BLaER1 treated with 17β-estradiol and CSF1 and Interleukin-3, amounts not matched to agents 10 nM and 100 nM (cell line): ENCODE measurements at regions not wholly inside any gene's neighbourhood (a gene's known extent, or its start where the extent isn't known, plus 50 kb on each side); places are given as distances from the start of the nearest gene placed in this dataset.

ENCODE experiments used
- H3K27ac ChIP-seq, 11 experiments: shearing (Covaris generic); formaldehyde crosslinking; 2 replicates each; pipeline ENCODE4 v1.8.1; 2022
- H3K27me3 ChIP-seq, 11 experiments: shearing (Covaris generic); formaldehyde crosslinking; 2 replicates each; pipeline ENCODE4 v1.8.1; 2022
- H3K36me3 ChIP-seq, 11 experiments: shearing (Covaris generic); formaldehyde crosslinking; 2 replicates each; pipeline ENCODE4 v1.8.1; 2022
- H3K4me1 ChIP-seq, 10 experiments: shearing (Covaris generic); formaldehyde crosslinking; 2 replicates each; pipeline ENCODE4 v1.8.1; 2022
- H3K4me2 ChIP-seq, 11 experiments: shearing (Covaris generic); formaldehyde crosslinking; 2 replicates each; pipeline ENCODE4 v1.8.1; 2022
- H3K4me3 ChIP-seq, 10 experiments: shearing (Covaris generic); formaldehyde crosslinking; 2 replicates each; pipeline ENCODE4 v1.8.1; 2022
- H3K9ac ChIP-seq, 11 experiments: shearing (Covaris generic); formaldehyde crosslinking; 2 replicates each; pipeline ENCODE4 v1.8.1; 2022
- H3K9me3 ChIP-seq, 11 experiments: shearing (Covaris generic); formaldehyde crosslinking; replicated peaks in 1 of 11; 2 replicates each; pipeline ENCODE4 v1.8.1; 2022
- H4K20me1 ChIP-seq, 11 experiments: shearing (Covaris generic); formaldehyde crosslinking; 2 replicates each; pipeline ENCODE4 v1.8.1; 2022
- Cebpa-rat ChIP-seq, 11 experiments: shearing (Covaris generic); IDR thresholded peaks; 2 replicates each; pipeline ENCODE4 v1.8.1; 2022

GRCh38 chr4:19655666-19656065 is 596.0 kb upstream of the SLIT2 start:
- Histone ChIP-seq H3K9me3 (no peaks in the 10 kb centered on the region), H3K27ac (no peak overlapping the region), H3K36me3 (no peaks in the 10 kb centered on the region), H3K27me3 (no peaks in the 10 kb centered on the region), H3K9ac (no peak overlapping the region), H4K20me1 (no peaks in the 10 kb centered on the region), H3K4me2 (no peak overlapping the region), H3K4me3 (no peak overlapping the region), H3K4me1 (peaks cover 0 to 10% (median 0%) of the 10 kb centered on the region in 10 experiments; a peak in 1 of 20 replicates)
- no peak for TF ChIP-seq Cebpa-rat (IDR thresholded peaks at IDR 0.05)

DNA sequence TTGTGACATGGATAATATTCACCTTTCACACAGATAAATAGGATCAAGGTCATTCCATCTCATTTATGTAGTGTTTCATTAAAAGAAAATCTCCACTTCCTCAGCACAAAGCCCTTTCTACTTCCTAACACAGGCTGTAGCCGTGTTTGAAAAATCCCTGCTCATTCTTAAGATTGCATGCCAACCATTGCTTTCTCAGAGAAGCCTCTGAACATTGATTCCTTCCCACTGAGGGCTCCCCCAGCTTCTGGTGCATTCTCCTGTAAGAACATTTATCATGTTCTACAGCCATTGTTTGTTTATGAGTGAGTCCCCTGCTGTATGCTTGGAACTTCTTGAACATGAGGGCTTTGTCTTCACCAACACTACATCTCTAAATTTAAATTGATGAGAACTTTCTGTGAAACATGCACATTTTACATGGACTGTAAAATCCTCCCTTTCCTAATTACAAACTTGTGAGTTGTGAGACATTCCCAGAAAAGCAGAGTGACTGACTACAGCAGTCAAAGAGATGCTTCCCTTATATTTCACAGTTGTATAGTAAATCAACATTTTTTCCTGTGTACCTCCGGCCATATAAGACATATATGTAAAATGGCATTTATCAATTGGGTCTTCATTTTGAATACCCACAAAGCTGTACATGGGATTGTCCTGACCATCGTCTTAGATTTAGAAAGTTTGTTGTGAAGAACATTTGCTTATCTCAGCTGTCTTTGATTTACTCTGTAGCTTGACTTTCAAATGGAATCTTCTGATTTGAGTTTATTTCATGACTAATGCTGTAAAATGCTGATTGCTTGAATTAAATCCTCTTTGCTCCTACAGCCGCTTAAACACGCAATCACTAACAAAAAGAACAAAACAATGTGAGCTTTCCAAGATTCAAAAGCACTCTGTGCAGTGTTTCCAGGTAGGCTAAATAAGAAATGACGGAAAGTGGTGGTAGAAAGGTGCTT is 600.5 kb upstream of the SLIT2 start:
- H3K4me2 ChIP-seq, result no peak overlapping the region
- no peak for TF ChIP-seq Cebpa-rat (IDR thresholded peaks at IDR 0.05)
- no peak overlapping the region for H3K27ac ChIP-seq
- no peak overlapping the region for H3K4me3 ChIP-seq
- H3K4me1 ChIP-seq, result peaks cover 0 to under 1% (median 0%) of the 10 kb centered on the region in 10 experiments; a peak in 1 of 20 replicates
- H3K9ac ChIP-seq, result no peak overlapping the region
- no peaks in the 10 kb centered on the region for H4K20me1 ChIP-seq
- H3K9me3 ChIP-seq, result peaks cover 0 to 7% (median 0%) of the 10 kb centered on the region in 11 experiments; a peak in 4 of 22 replicates
- H3K27me3 ChIP-seq, result no peaks in the 10 kb centered on the region
- no peaks in the 10 kb centered on the region for H3K36me3 ChIP-seq

- no peaks in the 10 kb centered on the region for H4K20me1 ChIP-seq
- TF ChIP-seq Cebpa-rat (IDR thresholded peaks at IDR 0.05), result no peak
- H3K9me3 ChIP-seq, result peaks cover 0 to 12% (median 5%) of the 10 kb centered on the region in 11 experiments; a peak in 11 of 22 replicates
- no peak overlapping the region for H3K9ac ChIP-seq
- H3K4me2 ChIP-seq, result no peak overlapping the region
- no peaks in the 10 kb centered on the region for H3K36me3 ChIP-seq
- peaks cover 0 to 5% (median 0%) of the 10 kb centered on the region in 10 experiments; a peak in 3 of 20 replicates for H3K4me1 ChIP-seq
- no peak overlapping the region for H3K27ac ChIP-seq
- H3K4me3 ChIP-seq, result no peak overlapping the region
- no peaks in the 10 kb centered on the region for H3K27me3 ChIP-seq
Observed at GRCh38 chr4:19645589-19645988, 606.1 kb upstream of the SLIT2 start.

GRCh38 chr4:19636451-19636850 is 615.3 kb upstream of the SLIT2 start:
- Histone ChIP-seq H3K9ac (no peak overlapping the region), H3K4me1 (no peaks in the 10 kb centered on the region), H4K20me1 (no peaks in the 10 kb centered on the region), H3K27ac (no peak overlapping the region), H3K36me3 (no peaks in the 10 kb centered on the region), H3K4me2 (no peak overlapping the region), H3K27me3 (no peaks in the 10 kb centered on the region), H3K9me3 (peaks cover 4 to 17% (median 11%) of the 10 kb centered on the region in 11 experiments; a peak in 21 of 22 replicates), H3K4me3 (no peak overlapping the region)
- TF ChIP-seq Cebpa-rat (IDR thresholded peaks at IDR 0.05), result no peak

- H3K27ac ChIP-seq, result no peak overlapping the region
- H3K9me3 ChIP-seq, result peaks cover 4 to 12% (median 10%) of the 10 kb centered on the region in 11 experiments; a peak in 18 of 22 replicates
- H4K20me1 ChIP-seq, result no peaks in the 10 kb centered on the region
- H3K4me2 ChIP-seq, result no peak overlapping the region
- H3K27me3 ChIP-seq, result no peaks in the 10 kb centered on the region
- no peak for TF ChIP-seq Cebpa-rat (IDR thresholded peaks at IDR 0.05)
- H3K36me3 ChIP-seq, result no peaks in the 10 kb centered on the region
- H3K4me1 ChIP-seq, result no peaks in the 10 kb centered on the region
- no peak overlapping the region for H3K4me3 ChIP-seq
- no peak overlapping the region for H3K9ac ChIP-seq
Observed at GRCh38 chr4:19631814-19632213, 619.9 kb upstream of the SLIT2 start.

DNA sequence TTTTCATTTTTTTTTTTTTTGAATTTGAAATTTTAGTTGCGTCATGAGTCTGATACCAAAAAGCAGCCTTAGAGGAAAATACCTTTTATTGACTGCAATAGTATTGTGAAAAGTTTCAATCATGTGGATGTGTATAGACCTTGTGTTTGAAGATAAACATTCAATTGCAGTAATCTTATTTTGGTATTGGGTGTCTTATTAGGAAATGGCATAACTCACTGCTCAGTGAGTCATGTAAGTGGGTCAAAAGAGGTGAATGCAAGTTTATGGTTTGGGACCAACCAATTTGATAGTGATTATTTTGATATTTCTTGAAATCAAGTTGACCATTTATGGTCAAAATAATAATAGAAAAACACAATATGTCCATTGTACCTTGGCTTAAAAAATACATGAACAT is 627.8 kb upstream of the SLIT2 start:
- no peaks in the 10 kb centered on the region for H3K36me3 ChIP-seq
- H3K4me2 ChIP-seq, result no peak overlapping the region
- peaks cover 0 to 14% (median 6%) of the 10 kb centered on the region in 11 experiments; a peak in 12 of 22 replicates for H3K9me3 ChIP-seq
- H4K20me1 ChIP-seq, result no peaks in the 10 kb centered on the region
- H3K4me1 ChIP-seq, result no peaks in the 10 kb centered on the region
- H3K4me3 ChIP-seq, result no peak overlapping the region
- no peak for TF ChIP-seq Cebpa-rat (IDR thresholded peaks at IDR 0.05)
- H3K27ac ChIP-seq, result no peak overlapping the region
- H3K27me3 ChIP-seq, result no peaks in the 10 kb centered on the region
- no peak overlapping the region for H3K9ac ChIP-seq

- Histone ChIP-seq H3K9ac (no peak overlapping the region), H3K4me1 (peaks cover 0 to 5% (median 0%) of the 10 kb centered on the region in 10 experiments; a peak in 3 of 20 replicates), H3K27me3 (no peaks in the 10 kb centered on the region), H3K9me3 (peaks cover 10 to 21% (median 18%) of the 10 kb centered on the region in 11 experiments; a peak in 21 of 22 replicates), H3K4me2 (peak overlapping the region in 2 of 11 experiments; percentile 2 to 3; a peak in 1 of 22 replicates), H4K20me1 (no peaks in the 10 kb centered on the region), H3K36me3 (no peaks in the 10 kb centered on the region), H3K27ac (no peak overlapping the region), H3K4me3 (no peak overlapping the region)
- TF ChIP-seq Cebpa-rat (IDR thresholded peaks at IDR 0.05), result no peak
Observed at GRCh38 chr4:19615086-19615689, 636.5 kb upstream of the SLIT2 start.

- Histone ChIP-seq H3K9me3 (peaks cover 10 to 21% (median 18%) of the 10 kb centered on the region in 11 experiments; a peak in 21 of 22 replicates), H3K27me3 (no peaks in the 10 kb centered on the region), H3K4me2 (no peak overlapping the region), H3K36me3 (no peaks in the 10 kb centered on the region), H3K4me1 (peaks cover 0 to 5% (median 0%) of the 10 kb centered on the region in 10 experiments; a peak in 3 of 20 replicates), H3K9ac (no peak overlapping the region), H3K4me3 (no peak overlapping the region), H3K27ac (no peak overlapping the region), H4K20me1 (no peaks in the 10 kb centered on the region)
- no peak for TF ChIP-seq Cebpa-rat (IDR thresholded peaks at IDR 0.05)
Observed at GRCh38 chr4:19614171-19614570, 637.5 kb upstream of the SLIT2 start.

- Histone ChIP-seq H3K36me3 (no peaks in the 10 kb centered on the region), H3K4me2 (no peak overlapping the region), H3K9me3 (peaks cover 0 to 2% (median 0%) of the 10 kb centered on the region in 11 experiments; a peak in 4 of 22 replicates), H3K27ac (no peak overlapping the region), H4K20me1 (no peaks in the 10 kb centered on the region), H3K27me3 (no peaks in the 10 kb centered on the region), H3K9ac (no peak overlapping the region), H3K4me1 (peaks cover 0 to 13% (median 9%) of the 10 kb centered on the region in 10 experiments; a peak in 10 of 20 replicates), H3K4me3 (no peak overlapping the region)
- no peak for TF ChIP-seq Cebpa-rat (IDR thresholded peaks at IDR 0.05)
Observed at GRCh38 chr4:19596342-19596741, 655.4 kb upstream of the SLIT2 start.
